ENCODE measurements at regions not wholly inside any gene's neighbourhood (a gene's known extent, or its start where the extent isn't known, plus 50 kb on each side); places are given as distances from the start of the nearest gene placed in this dataset.

GRCh38 chr5:115683081-115683480 is 57.2 kb upstream of the TMED7 start:
- no peaks in the 10 kb centered on the region for H3K4me1 ChIP-seq (ENCODE audit: low read depth)
- no peak overlapping the region for H3K4me3 ChIP-seq
- no peak overlapping the region for H3K27ac ChIP-seq
- H3K27me3 ChIP-seq, result no peaks in the 10 kb centered on the region
- no peak for TF ChIP-seq CTCF (IDR thresholded peaks at IDR 0.05; ENCODE audit: low read depth, low read length)
- no peaks in the 10 kb centered on the region for H3K9me3 ChIP-seq (ENCODE audit: low read depth)
- H3K36me3 ChIP-seq, result no peaks in the 10 kb centered on the region
- DNase-seq (ENCODE audit: low read depth in 1 of 2, low spot score in 1 of 2), result no peak

All from cardiac muscle cell (in vitro differentiated cells and primary cell).